AG10803 (cell line): ENCODE measurements at regions not wholly inside any gene's neighbourhood (a gene's known extent, or its start where the extent isn't known, plus 50 kb on each side); places are given as distances from the start of the nearest gene placed in this dataset.

Experiments
- DNase-seq: peaks from one replicate; pipeline ENCODE4 v3.0.0; 2010; ENCODE audit warnings: low read depth
- H3K4me3 ChIP-seq: 2 replicates; pipeline ENCODE4 v1.5.1; 2011; ENCODE audit warnings: mild to moderate bottlenecking, low read length, control low read depth
- TF ChIP-seq, protein P1 (sequence below): conservative IDR thresholded peaks from 2 replicates; pipeline ENCODE4 v1.5.1; 2011; ENCODE audit warnings: mild to moderate bottlenecking, low read length, control low read depth, inconsistent platforms

DNA sequence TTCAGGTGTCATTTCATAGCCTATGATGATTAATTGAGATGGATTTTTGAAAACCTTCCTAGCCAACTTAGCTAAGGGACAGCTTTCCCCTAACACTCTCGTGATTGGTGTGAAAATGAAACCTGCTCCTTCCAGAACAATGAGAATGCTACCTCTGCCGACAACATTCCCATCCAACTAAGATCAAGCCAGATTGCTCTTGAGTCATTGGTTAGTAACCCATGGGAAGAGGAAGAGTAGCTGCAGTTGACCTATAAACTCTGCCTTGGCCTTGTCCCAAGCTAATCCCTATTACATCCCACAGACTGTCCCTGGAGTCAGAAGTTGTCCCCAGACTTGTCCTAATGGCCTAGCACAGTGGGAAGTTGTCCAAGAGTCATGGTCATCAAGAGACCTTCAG is 80.5 kb upstream of the SVIL start:
- no peak for DNase-seq
- no peak overlapping the region for H3K4me3 ChIP-seq
- TF ChIP-seq, protein P1, sequence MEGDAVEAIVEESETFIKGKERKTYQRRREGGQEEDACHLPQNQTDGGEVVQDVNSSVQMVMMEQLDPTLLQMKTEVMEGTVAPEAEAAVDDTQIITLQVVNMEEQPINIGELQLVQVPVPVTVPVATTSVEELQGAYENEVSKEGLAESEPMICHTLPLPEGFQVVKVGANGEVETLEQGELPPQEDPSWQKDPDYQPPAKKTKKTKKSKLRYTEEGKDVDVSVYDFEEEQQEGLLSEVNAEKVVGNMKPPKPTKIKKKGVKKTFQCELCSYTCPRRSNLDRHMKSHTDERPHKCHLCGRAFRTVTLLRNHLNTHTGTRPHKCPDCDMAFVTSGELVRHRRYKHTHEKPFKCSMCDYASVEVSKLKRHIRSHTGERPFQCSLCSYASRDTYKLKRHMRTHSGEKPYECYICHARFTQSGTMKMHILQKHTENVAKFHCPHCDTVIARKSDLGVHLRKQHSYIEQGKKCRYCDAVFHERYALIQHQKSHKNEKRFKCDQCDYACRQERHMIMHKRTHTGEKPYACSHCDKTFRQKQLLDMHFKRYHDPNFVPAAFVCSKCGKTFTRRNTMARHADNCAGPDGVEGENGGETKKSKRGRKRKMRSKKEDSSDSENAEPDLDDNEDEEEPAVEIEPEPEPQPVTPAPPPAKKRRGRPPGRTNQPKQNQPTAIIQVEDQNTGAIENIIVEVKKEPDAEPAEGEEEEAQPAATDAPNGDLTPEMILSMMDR = no peak

GRCh38 chr10:29714096-29714874 is 79.5 kb upstream of the SVIL start:
- DNase-seq = peak; percentile 64
- TF ChIP-seq, protein P1 = no peak
- no peak overlapping the region for H3K4me3 ChIP-seq

- DNase-seq = no peak
- no peak overlapping the region for H3K4me3 ChIP-seq
- TF ChIP-seq, protein P1 = no peak
Observed at GRCh38 chr10:29713450-29713849, 78.7 kb upstream of the SVIL start.

DNA sequence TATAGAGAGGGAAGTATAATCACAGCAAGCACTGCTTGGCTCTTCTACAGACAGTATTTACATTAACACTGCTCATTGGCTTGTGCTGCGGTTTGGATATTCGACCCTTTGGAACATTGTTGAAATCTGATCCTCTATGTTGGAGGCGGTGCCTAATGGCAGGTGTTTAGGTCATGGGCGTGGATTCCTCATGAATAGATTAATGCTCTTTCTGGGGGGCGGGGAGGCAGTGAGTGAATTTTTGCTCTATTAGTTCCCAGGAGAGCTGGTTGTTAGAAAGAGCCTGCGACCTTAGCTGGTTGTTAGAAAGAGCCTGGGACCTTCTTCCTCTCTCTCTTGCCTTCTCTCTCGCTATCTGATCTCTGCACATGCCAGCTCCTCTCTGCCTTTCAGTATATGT is 77.3 kb upstream of the SVIL start:
- H3K4me3 ChIP-seq = no peak overlapping the region
- no peak for DNase-seq
- TF ChIP-seq, protein P1 = no peak

DNA sequence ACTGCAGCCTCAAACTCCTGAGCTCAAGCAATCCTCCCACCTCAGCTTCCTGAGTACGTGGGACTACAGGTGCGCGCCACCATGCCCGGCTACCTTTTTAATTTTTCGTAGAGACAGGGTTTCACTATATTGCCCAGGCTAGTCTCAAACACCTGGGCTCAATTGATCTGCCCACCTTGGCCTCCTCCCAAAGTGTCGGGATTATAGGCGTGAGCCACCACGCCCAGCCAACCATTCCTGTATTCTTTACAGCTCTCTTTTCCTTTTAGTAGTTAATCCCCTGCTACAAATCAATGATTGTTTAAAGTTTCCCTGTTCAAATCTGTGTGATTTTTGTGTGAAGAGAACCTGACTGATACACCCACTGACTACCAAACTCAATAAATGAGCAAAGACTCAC is 75.4 kb upstream of the SVIL start:
- TF ChIP-seq, protein P1 = no peak

GRCh38 chr10:29709484-29710002 is 74.8 kb upstream of the SVIL start:
- no peak overlapping the region for H3K4me3 ChIP-seq
- TF ChIP-seq, protein P1 = no peak
- no peak for DNase-seq

More for the DNA sequence above, 75.4 kb upstream of the SVIL start:
- no peak for DNase-seq
- H3K4me3 ChIP-seq = no peak overlapping the region

- DNase-seq = no peak
- TF ChIP-seq, protein P1 = no peak
- no peak overlapping the region for H3K4me3 ChIP-seq
Observed at GRCh38 chr10:29703271-29703670, 68.5 kb upstream of the SVIL start.
